NCI-H2196 (cell line): ENCODE measurements at regions not wholly inside any gene's neighbourhood (a gene's known extent, or its start where the extent isn't known, plus 50 kb on each side); places are given as distances from the start of the nearest gene placed in this dataset.

Source experiments
- DNase-seq: peaks from one replicate; lab custom pipeline; 2025; ENCODE audit not compliant: unreplicated experiment; lab: John Stamatoyannopoulos, UW

- no peak for DNase-seq
These were observed 197.8 kb downstream of the FSCB start for GRCh38 chr14:44309331-44309730.

- DNase-seq: no peak
These were observed 206.2 kb downstream of the FSCB start for GRCh38 chr14:44300916-44301315.

GRCh38 chr14:44297437-44297836 lies 209.6 kb downstream of the FSCB start:
- no peak for DNase-seq

GRCh38 chr14:44291366-44291915 lies 215.6 kb downstream of the FSCB start:
- DNase-seq: no peak

GRCh38 chr14:44287858-44288257 lies 219.2 kb downstream of the FSCB start:
- DNase-seq: no peak

GRCh38 chr14:44286201-44286600 lies 220.9 kb downstream of the FSCB start:
- DNase-seq: no peak

GRCh38 chr14:44283836-44284235 lies 223.2 kb downstream of the FSCB start:
- DNase-seq: no peak

GRCh38 chr14:44279357-44279756 lies 227.7 kb downstream of the FSCB start:
- no peak for DNase-seq

- DNase-seq: no peak
These were observed 235.4 kb downstream of the FSCB start for GRCh38 chr14:44271637-44272036.

GRCh38 chr14:44271006-44271405 lies 236.1 kb downstream of the FSCB start:
- DNase-seq: no peak

- no peak for DNase-seq
These were observed 241.8 kb downstream of the FSCB start for GRCh38 chr14:44265246-44265645.

GRCh38 chr14:44215660-44216059 lies 291.4 kb downstream of the FSCB start:
- DNase-seq: no peak

GRCh38 chr14:44211718-44212117 lies 295.4 kb downstream of the FSCB start:
- DNase-seq: no peak

GRCh38 chr14:44204061-44204835 lies 302.8 kb downstream of the FSCB start:
- no peak for DNase-seq

GRCh38 chr14:44180975-44181374 lies 326.1 kb downstream of the FSCB start:
- DNase-seq: no peak

- no peak for DNase-seq
These were observed 336.5 kb downstream of the FSCB start for GRCh38 chr14:44170556-44170955.

- DNase-seq: no peak
These were observed 337.0 kb downstream of the FSCB start for GRCh38 chr14:44170101-44170500.

- DNase-seq: no peak
These were observed 338.5 kb downstream of the FSCB start for GRCh38 chr14:44168566-44168965.

GRCh38 chr14:44166611-44167010 lies 340.5 kb downstream of the FSCB start:
- DNase-seq: no peak

- DNase-seq: no peak
These were observed 341.1 kb downstream of the FSCB start for GRCh38 chr14:44165936-44166335.

- no peak for DNase-seq
These were observed 341.8 kb downstream of the FSCB start for GRCh38 chr14:44165286-44165685.

- DNase-seq: no peak
These were observed 343.1 kb downstream of the FSCB start for GRCh38 chr14:44163946-44164345.

GRCh38 chr14:44162197-44162596 lies 344.9 kb downstream of the FSCB start:
- no peak for DNase-seq
